OCI-LY3 (cell line): ENCODE measurements at regions not wholly inside any gene's neighbourhood (a gene's known extent, or its start where the extent isn't known, plus 50 kb on each side); places are given as distances from the start of the nearest gene placed in this dataset.
"Not testable (repeated sequence)": the region's sequence is repeated elsewhere in the genome, so short reads cannot be mapped to it uniquely, and the experiment has no call there.

Source experiments
- H2AFZ ChIP-seq: fragments of 200-600, 300-600 bp; shearing (Covaris generic); 2 replicates; pipeline ENCODE4 v1.6.0; 2014; ENCODE audit warnings: antibody characterized with exemption, low read depth, low read length
- H3K27ac ChIP-seq: fragments of 200-600, 300-600 bp; sonication (generic); 2 replicates; pipeline ENCODE4 v1.5.1; 2014; ENCODE audit warnings: mild to moderate bottlenecking, low read length, moderate library complexity, mixed read lengths
- H3K27me3 ChIP-seq: fragments of 200-600, 300-600 bp; sonication (generic); 2 replicates; pipeline ENCODE4 v1.6.1; 2014; ENCODE audit warnings: low read depth, low read length, mixed read lengths
- H3K36me3 ChIP-seq: fragments of 200-600, 300-600 bp; sonication (generic); replicated peaks from 2 replicates; pipeline ENCODE3; 2014; ENCODE audit warnings: low read depth, low read length, mixed read lengths
- H3K4me1 ChIP-seq: fragments of 300-600, 200-600 bp; sonication (generic); 2 replicates; pipeline ENCODE4 v1.6.1; 2014; ENCODE audit warnings: low read length, mixed read lengths
- H3K4me2 ChIP-seq: fragments of 200-600, 300-600 bp; sonication (generic); 2 replicates; pipeline ENCODE4 v1.6.1; 2014; ENCODE audit warnings: low read length, mixed read lengths
- H3K4me3 ChIP-seq: fragments of 300-600, 200-600 bp; sonication (generic); 2 replicates; pipeline ENCODE4 v1.5.1; 2014; ENCODE audit warnings: antibody characterized with exemption, mild to moderate bottlenecking, low read length, moderate library complexity
- H3K79me2 ChIP-seq: fragments of 300-600, 200-600 bp; shearing (Covaris generic); 2 replicates; pipeline ENCODE4 v1.6.1; 2014; ENCODE audit warnings: mild to moderate bottlenecking, low read length, mixed read lengths
- H3K9ac ChIP-seq: fragments of 300-600, 200-600 bp; shearing (Covaris generic); 2 replicates; pipeline ENCODE4 v1.6.0; 2014; ENCODE audit warnings: mild to moderate bottlenecking, low read length, moderate library complexity
- H3K9me3 ChIP-seq: fragments of 200-600, 300-600 bp; shearing (Covaris generic); 2 replicates; pipeline ENCODE4 v1.6.1; 2014; ENCODE audit warnings: low read length, mixed read lengths; ENCODE audit not compliant: insufficient read depth
- H4K20me1 ChIP-seq: fragments of 200-600, 300-600 bp; sonication (generic); 2 replicates; pipeline ENCODE4 v1.6.1; 2016; ENCODE audit warnings: low read length, mixed read lengths; ENCODE audit not compliant: insufficient read depth
- EZH2phosphoT487 ChIP-seq: fragments of 200-600 bp; shearing (Covaris generic); IDR thresholded peaks from 2 replicates; pipeline ENCODE4 v1.6.1; 2018; ENCODE audit warnings: antibody characterized with exemption, mixed run types, low read depth
- TF ChIP-seq, protein P1 (sequence below): fragments of 200-600, 300-600 bp; sonication (generic); IDR thresholded peaks from 2 replicates; pipeline ENCODE4 v1.5.1; 2014; ENCODE audit warnings: antibody characterized with exemption, low read length, low read depth

DNA sequence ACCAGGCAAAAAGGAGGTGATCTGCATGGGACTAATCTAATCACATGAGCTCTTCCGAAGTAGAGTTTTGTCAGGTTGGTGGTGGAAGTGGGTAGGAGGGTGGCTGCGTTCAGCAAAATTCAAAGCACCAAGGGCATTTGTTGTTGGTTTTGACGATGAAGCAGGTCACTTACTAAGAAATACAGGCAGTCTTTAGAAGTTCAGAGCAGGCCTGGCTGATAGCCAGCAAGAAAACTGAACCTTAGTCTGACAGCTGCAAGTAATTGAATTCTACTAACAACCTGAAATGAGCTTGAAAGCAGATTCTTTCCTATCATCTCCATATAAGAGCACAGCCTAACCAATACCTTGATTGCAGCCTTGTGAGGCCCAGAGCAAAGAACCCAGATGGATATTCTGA is 505.8 kb downstream of the KLHL13 start:
- H3K27ac ChIP-seq = no peak overlapping the region
- no peaks in the 10 kb centered on the region for H3K9me3 ChIP-seq
- no peaks in the 10 kb centered on the region for H3K36me3 ChIP-seq
- H3K4me1 ChIP-seq = no peaks in the 10 kb centered on the region
- no peak overlapping the region for H3K4me3 ChIP-seq
- no peaks in the 10 kb centered on the region for H4K20me1 ChIP-seq
- no peak overlapping the region for H2AFZ ChIP-seq
- no peak overlapping the region for H3K4me2 ChIP-seq
- H3K27me3 ChIP-seq = no peaks in the 10 kb centered on the region
- TF ChIP-seq, protein P1, sequence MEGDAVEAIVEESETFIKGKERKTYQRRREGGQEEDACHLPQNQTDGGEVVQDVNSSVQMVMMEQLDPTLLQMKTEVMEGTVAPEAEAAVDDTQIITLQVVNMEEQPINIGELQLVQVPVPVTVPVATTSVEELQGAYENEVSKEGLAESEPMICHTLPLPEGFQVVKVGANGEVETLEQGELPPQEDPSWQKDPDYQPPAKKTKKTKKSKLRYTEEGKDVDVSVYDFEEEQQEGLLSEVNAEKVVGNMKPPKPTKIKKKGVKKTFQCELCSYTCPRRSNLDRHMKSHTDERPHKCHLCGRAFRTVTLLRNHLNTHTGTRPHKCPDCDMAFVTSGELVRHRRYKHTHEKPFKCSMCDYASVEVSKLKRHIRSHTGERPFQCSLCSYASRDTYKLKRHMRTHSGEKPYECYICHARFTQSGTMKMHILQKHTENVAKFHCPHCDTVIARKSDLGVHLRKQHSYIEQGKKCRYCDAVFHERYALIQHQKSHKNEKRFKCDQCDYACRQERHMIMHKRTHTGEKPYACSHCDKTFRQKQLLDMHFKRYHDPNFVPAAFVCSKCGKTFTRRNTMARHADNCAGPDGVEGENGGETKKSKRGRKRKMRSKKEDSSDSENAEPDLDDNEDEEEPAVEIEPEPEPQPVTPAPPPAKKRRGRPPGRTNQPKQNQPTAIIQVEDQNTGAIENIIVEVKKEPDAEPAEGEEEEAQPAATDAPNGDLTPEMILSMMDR = no peak
- TF ChIP-seq EZH2phosphoT487 = no peak
- no peaks in the 10 kb centered on the region for H3K79me2 ChIP-seq
- H3K9ac ChIP-seq = no peak overlapping the region

DNA sequence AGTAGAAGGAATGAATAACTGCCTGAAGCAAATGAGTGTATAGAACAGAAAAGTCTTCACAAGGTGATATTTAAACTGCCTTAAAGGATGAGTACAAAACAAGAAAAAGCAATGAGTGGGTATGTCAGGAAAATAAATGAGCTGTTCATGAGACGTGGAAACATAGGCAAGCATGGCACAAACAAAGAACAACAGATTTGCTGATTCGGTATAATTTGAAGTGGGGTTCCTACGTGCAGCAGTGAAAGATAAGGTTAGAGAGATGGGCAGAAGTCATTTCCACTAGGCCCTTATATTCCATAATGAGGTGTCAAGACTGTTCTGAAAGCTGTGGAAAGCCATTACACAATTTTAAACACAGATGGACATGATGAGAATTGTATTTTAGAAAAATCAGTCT is 506.6 kb downstream of the KLHL13 start:
- Histone ChIP-seq H3K27ac (no peak overlapping the region), H4K20me1 (no peaks in the 10 kb centered on the region), H3K4me1 (no peaks in the 10 kb centered on the region), H3K27me3 (no peaks in the 10 kb centered on the region), H3K4me2 (no peak overlapping the region), H3K36me3 (no peaks in the 10 kb centered on the region), H3K9ac (no peak overlapping the region), H3K9me3 (no peaks in the 10 kb centered on the region), H3K79me2 (no peaks in the 10 kb centered on the region), H2AFZ (no peak overlapping the region), H3K4me3 (no peak overlapping the region)
- TF ChIP-seq, protein P1 = no peak
- TF ChIP-seq EZH2phosphoT487 = no peak

DNA sequence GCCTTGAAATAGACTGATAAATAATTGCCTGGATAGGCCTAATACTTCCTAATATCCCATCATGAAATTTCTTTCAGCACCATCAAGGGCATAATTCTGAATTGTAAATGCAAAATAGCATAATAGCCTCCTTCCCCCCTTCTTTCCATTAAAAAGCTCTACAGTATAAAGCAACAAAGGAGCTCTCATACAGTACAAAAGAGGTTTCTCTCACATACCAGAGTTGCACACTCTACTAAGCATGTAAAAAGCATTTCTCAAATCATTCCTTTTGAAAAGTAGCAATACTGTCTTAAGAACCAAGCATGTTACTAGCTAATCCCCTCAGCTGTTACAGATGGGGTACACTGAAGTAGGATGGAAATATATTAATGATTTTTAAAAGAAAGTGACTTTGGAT is 509.0 kb downstream of the KLHL13 start:
- Histone ChIP-seq H3K79me2 (no peaks in the 10 kb centered on the region), H3K9ac (no peak overlapping the region), H3K36me3 (no peaks in the 10 kb centered on the region), H3K27me3 (no peaks in the 10 kb centered on the region), H3K27ac (no peak overlapping the region), H3K4me1 (no peaks in the 10 kb centered on the region), H3K4me2 (no peak overlapping the region), H3K9me3 (no peaks in the 10 kb centered on the region), H2AFZ (no peak overlapping the region), H3K4me3 (no peak overlapping the region), H4K20me1 (no peaks in the 10 kb centered on the region)
- TF ChIP-seq, protein P1 = no peak
- no peak for TF ChIP-seq EZH2phosphoT487

DNA sequence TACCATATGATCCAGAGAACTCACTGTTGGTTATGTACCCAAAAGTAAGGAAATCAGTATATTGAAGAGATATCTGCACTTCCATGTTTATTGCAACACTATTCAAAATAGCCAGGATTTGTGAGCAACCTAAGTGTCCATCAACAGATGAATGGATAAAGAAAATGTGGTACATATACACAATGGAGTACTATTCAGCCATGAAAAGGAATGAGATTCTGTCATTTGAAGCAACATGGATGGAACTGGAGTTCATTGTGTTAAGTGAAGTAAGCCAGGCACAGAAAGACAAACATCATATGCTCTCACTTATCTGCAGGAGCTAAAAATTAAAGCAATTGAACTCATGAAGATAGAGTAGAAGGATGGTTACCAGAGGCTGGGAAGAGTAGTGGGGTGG is 510.5 kb downstream of the KLHL13 start:
- H3K4me2 ChIP-seq, H3K27me3 ChIP-seq, H3K9me3 ChIP-seq, H2AFZ ChIP-seq, H3K4me1 ChIP-seq, H4K20me1 ChIP-seq, H3K9ac ChIP-seq, H3K36me3 ChIP-seq, H3K4me3 ChIP-seq, H3K79me2 ChIP-seq, H3K27ac ChIP-seq: not testable (repeated sequence)

DNA sequence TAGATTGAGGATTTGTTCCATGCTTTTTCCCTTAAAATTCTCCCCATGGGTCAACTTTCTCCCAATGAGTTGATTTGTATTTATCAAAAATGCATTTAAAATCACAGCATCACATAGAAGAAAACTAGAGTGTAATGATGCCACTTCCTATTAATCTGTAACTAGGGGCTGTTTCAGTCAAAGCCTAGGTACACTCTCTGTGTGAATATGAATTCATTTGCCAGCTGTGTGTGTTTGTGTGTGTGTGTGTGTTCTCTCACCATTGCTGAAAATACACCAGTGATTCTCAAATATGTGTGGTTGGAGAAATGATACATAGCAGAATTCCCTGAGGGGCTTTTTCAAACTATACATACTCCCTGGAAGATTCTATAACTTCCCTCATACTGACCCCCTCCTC is 546.5 kb downstream of the KLHL13 start:
- Histone ChIP-seq H4K20me1 (no peaks in the 10 kb centered on the region), H3K36me3 (no peaks in the 10 kb centered on the region), H3K4me1 (peaks cover 15% of the 10 kb centered on the region), H3K4me3 (no peak overlapping the region), H3K27ac (no peak overlapping the region), H3K9ac (no peak overlapping the region), H3K9me3 (no peaks in the 10 kb centered on the region), H2AFZ (no peak overlapping the region), H3K4me2 (no peak overlapping the region), H3K79me2 (no peaks in the 10 kb centered on the region), H3K27me3 (no peaks in the 10 kb centered on the region)
- TF ChIP-seq, protein P1 = no peak
- TF ChIP-seq EZH2phosphoT487 = no peak
